ENCODE measurements at regions not wholly inside any gene's neighbourhood (a gene's known extent, or its start where the extent isn't known, plus 50 kb on each side); places are given as distances from the start of the nearest gene placed in this dataset.

DNA sequence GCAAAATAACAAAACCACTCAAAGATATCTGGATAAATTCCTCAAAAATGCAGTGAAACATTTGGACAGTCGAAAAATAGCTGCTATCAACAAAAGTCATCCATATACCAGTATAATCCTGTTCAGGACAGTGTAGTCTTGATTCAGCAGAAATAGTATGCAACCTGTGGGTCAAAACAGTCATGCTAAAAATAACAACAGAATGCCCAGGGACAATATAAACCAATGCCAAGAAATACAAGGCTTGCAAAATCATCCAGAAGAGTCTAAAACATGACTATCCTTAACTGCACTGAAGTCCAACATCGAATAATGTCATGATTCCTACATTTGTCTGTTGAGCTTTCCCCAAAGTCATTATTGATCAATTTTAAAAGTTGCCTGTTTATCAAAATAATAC is 425.9 kb downstream of the FSCB start:
- no peaks in the 10 kb centered on the region for H3K9me3 ChIP-seq
- no peaks in the 10 kb centered on the region for H3K9me2 ChIP-seq
- no peaks in the 10 kb centered on the region for H3K4me1 ChIP-seq (ENCODE audit: control insufficient read depth in 1 of 2, insufficient read depth in 2 of 2, low read depth in 1 of 2, low read length in 1 of 2)
- no peak overlapping the region for H3K27ac ChIP-seq (ENCODE audit: low read depth in 2 of 2, low read length in 1 of 2)
- TF ChIP-seq MEF2A (IDR thresholded peaks at IDR 0.05; ENCODE audit: borderline replicate concordance, low read depth) (no peak), RXRA (IDR thresholded peaks at IDR 0.05; ENCODE audit: borderline replicate concordance, low read depth) (no peak), EZH2phosphoT487 (IDR thresholded peaks at IDR 0.05; ENCODE audit: borderline replicate concordance, low read depth) (no peak), TAF1 (IDR thresholded peaks at IDR 0.05; ENCODE audit: borderline replicate concordance, low read depth, low read length) (no peak), RAD21 (IDR thresholded peaks at IDR 0.05; ENCODE audit: low read length) (no peak), NFIC (IDR thresholded peaks at IDR 0.05; ENCODE audit: borderline replicate concordance) (no peak), FOXJ3 (CRISPR knock-in tag; IDR thresholded peaks at IDR 0.05) (no peak), SMC3 (IDR thresholded peaks at IDR 0.05; ENCODE audit: low read depth, low read length) (no peak)
- TF ChIP-seq, protein P1, sequence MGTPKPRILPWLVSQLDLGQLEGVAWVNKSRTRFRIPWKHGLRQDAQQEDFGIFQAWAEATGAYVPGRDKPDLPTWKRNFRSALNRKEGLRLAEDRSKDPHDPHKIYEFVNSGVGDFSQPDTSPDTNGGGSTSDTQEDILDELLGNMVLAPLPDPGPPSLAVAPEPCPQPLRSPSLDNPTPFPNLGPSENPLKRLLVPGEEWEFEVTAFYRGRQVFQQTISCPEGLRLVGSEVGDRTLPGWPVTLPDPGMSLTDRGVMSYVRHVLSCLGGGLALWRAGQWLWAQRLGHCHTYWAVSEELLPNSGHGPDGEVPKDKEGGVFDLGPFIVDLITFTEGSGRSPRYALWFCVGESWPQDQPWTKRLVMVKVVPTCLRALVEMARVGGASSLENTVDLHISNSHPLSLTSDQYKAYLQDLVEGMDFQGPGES (IDR thresholded peaks at IDR 0.05; ENCODE audit: low read depth, low read length): no peak
- TF ChIP-seq, protein P2, sequence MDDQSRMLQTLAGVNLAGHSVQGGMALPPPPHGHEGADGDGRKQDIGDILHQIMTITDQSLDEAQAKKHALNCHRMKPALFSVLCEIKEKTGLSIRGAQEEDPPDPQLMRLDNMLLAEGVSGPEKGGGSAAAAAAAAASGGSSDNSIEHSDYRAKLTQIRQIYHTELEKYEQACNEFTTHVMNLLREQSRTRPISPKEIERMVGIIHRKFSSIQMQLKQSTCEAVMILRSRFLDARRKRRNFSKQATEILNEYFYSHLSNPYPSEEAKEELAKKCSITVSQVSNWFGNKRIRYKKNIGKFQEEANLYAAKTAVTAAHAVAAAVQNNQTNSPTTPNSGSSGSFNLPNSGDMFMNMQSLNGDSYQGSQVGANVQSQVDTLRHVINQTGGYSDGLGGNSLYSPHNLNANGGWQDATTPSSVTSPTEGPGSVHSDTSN (IDR thresholded peaks at IDR 0.05): no peak
- TF ChIP-seq, protein P3, sequence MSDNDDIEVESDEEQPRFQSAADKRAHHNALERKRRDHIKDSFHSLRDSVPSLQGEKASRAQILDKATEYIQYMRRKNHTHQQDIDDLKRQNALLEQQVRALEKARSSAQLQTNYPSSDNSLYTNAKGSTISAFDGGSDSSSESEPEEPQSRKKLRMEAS (IDR thresholded peaks at IDR 0.05; ENCODE audit: low read depth): no peak
- TF ChIP-seq, protein P4, sequence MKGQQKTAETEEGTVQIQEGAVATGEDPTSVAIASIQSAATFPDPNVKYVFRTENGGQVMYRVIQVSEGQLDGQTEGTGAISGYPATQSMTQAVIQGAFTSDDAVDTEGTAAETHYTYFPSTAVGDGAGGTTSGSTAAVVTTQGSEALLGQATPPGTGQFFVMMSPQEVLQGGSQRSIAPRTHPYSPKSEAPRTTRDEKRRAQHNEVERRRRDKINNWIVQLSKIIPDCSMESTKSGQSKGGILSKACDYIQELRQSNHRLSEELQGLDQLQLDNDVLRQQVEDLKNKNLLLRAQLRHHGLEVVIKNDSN (IDR thresholded peaks at IDR 0.05; ENCODE audit: borderline replicate concordance, low read depth): no peak
- H3K27me3 ChIP-seq (ENCODE audit: insufficient read depth): no peaks in the 10 kb centered on the region
- H3F3A ChIP-seq (replicated peaks; ENCODE audit: insufficient read depth): no peaks in the 10 kb centered on the region
- no peak overlapping the region for H3K4me2 ChIP-seq
- H4K20me1 ChIP-seq (ENCODE audit: insufficient read depth): no peaks in the 10 kb centered on the region
- POLR2A ChIA-PET: no interaction called here
- no peaks in the 10 kb centered on the region for H3K36me3 ChIP-seq (replicated peaks in 1 of 2; ENCODE audit: control insufficient read depth in 1 of 2, insufficient read depth in 2 of 2, low read length in 1 of 2)
- DNase-seq: no peak
- H3K79me2 ChIP-seq (ENCODE audit: insufficient read depth): no peaks in the 10 kb centered on the region
- H3K4me3 ChIP-seq (ENCODE audit: low read depth in 2 of 2, low read length in 1 of 2): no peak overlapping the region
- WGBS (ENCODE audit: low lambda C conversion rate): 0% methylated on average over 2 of the region's 2 CpGs
- CTCF ChIA-PET: no interaction called here
- no peak overlapping the region for H3K9ac ChIP-seq
- H2AFZ ChIP-seq (ENCODE audit: low read depth): no peak overlapping the region

DNA sequence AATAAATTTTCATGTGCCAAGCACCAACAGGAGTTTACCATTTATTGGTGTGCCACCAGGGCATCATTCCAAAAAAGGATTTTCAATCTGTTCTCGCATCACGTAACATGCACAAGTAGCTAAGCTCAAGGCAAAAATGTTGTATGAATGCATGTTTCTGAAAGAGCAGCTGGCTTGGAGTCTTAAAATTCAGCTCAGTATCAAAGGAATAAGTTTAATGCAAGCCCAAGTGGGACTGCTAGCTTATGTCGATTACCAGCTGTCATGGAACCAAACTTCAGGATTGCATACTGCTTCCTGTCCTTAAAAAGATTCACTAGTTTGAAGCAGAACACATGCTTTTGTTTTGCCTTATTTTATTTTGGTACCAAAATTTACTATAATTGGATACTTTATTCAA is 437.0 kb downstream of the FSCB start:
- DNase-seq: no peak
- no peaks in the 10 kb centered on the region for H3K9me2 ChIP-seq
- H3K4me2 ChIP-seq: no peak overlapping the region
- POLR2A ChIA-PET: no interaction called here
- no peaks in the 10 kb centered on the region for H3K9me3 ChIP-seq
- no peak overlapping the region for H3K4me3 ChIP-seq (ENCODE audit: low read depth in 2 of 2, low read length in 1 of 2)
- H3K4me1 ChIP-seq (ENCODE audit: control insufficient read depth in 1 of 2, insufficient read depth in 2 of 2, low read depth in 1 of 2, low read length in 1 of 2): no peaks in the 10 kb centered on the region
- no peaks in the 10 kb centered on the region for H3F3A ChIP-seq (replicated peaks; ENCODE audit: insufficient read depth)
- no peak overlapping the region for H3K9ac ChIP-seq
- CTCF ChIA-PET: no interaction called here
- no peaks in the 10 kb centered on the region for H3K27me3 ChIP-seq (ENCODE audit: insufficient read depth)
- H2AFZ ChIP-seq (ENCODE audit: low read depth): no peak overlapping the region
- no peak overlapping the region for H3K27ac ChIP-seq (ENCODE audit: low read depth in 2 of 2, low read length in 1 of 2)
- H3K79me2 ChIP-seq (ENCODE audit: insufficient read depth): no peaks in the 10 kb centered on the region
- WGBS (ENCODE audit: low lambda C conversion rate): 2% methylated on average over 3 of the region's 3 CpGs
- no peaks in the 10 kb centered on the region for H3K36me3 ChIP-seq (replicated peaks in 1 of 2; ENCODE audit: control insufficient read depth in 1 of 2, insufficient read depth in 2 of 2, low read length in 1 of 2)
- H4K20me1 ChIP-seq (ENCODE audit: insufficient read depth): no peaks in the 10 kb centered on the region
- TF ChIP-seq RCOR1 (IDR thresholded peaks at IDR 0.05; ENCODE audit: low read length): no peak
- TF ChIP-seq NRF1 (IDR thresholded peaks at IDR 0.05; ENCODE audit: low read depth, low read length): no peak
- no peak for TF ChIP-seq MXI1 (IDR thresholded peaks at IDR 0.05; ENCODE audit: low read depth, low read length)
- TF ChIP-seq TEAD4 (IDR thresholded peaks at IDR 0.05; ENCODE audit: borderline replicate concordance, insufficient read depth): no peak
- TF ChIP-seq SIN3A (IDR thresholded peaks at IDR 0.05; ENCODE audit: borderline replicate concordance, low read depth, low read length): no peak
- TF ChIP-seq RXRA (IDR thresholded peaks at IDR 0.05; ENCODE audit: borderline replicate concordance, low read depth): no peak
- TF ChIP-seq NFIC (IDR thresholded peaks at IDR 0.05; ENCODE audit: borderline replicate concordance): no peak
- TF ChIP-seq FOSL2 (IDR thresholded peaks at IDR 0.05; ENCODE audit: borderline replicate concordance, low read depth): no peak
- TF ChIP-seq CHD2 (IDR thresholded peaks at IDR 0.05; ENCODE audit: low read length, partially characterized antibody): no peak
- TF ChIP-seq EP300 (IDR thresholded peaks at IDR 0.05; ENCODE audit: borderline replicate concordance in 1 of 2, low read depth in 1 of 2, low read length in 1 of 2): no peak
- TF ChIP-seq GABPA (IDR thresholded peaks at IDR 0.05; ENCODE audit: low read depth): no peak
- no peak for TF ChIP-seq FOXM1 (IDR thresholded peaks at IDR 0.05; ENCODE audit: low read depth)
- TF ChIP-seq YY1 (IDR thresholded peaks at IDR 0.05; ENCODE audit: low read depth): no peak
- no peak for TF ChIP-seq ELF1 (IDR thresholded peaks at IDR 0.05)

Measured in SK-N-SH (cell line).